ENCODE measurements at regions not wholly inside any gene's neighbourhood (a gene's known extent, or its start where the extent isn't known, plus 50 kb on each side); places are given as distances from the start of the nearest gene placed in this dataset.

DNA sequence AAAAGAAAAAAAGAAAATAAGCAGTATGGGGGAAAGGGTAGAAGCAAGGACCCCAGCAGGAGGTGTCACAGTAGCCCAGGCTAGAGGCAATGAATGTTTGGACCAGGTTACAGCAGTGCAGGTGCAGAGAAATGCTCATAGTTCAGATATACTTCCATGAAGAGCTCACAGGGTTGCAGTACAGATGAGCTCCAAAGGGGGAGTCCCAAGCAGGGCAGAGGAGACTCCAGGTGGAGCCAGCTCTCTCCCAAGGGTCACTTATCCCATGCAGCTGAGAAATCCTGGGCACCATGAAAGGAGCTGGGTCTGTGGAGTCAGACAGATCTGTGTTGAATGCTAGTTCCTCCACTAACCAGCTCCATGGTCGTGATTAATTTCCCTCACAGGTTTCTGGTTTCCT lies 174.9 kb downstream of the C7orf25 start:
- RAD21 ChIA-PET (ENCODE audit: low non-redundant PET in 1 of 2, low total read pairs in 2 of 2, uncharacterized antibody in 2 of 2, unreplicated experiment in 2 of 2): no interaction called here
- no peaks in the 10 kb centered on the region for H3K79me2 ChIP-seq (ENCODE audit: insufficient read depth, low read length)
- TF ChIP-seq ELF1 (IDR thresholded peaks at IDR 0.05; ENCODE audit: borderline replicate concordance, low read depth): no peak
- TF ChIP-seq, protein P1, sequence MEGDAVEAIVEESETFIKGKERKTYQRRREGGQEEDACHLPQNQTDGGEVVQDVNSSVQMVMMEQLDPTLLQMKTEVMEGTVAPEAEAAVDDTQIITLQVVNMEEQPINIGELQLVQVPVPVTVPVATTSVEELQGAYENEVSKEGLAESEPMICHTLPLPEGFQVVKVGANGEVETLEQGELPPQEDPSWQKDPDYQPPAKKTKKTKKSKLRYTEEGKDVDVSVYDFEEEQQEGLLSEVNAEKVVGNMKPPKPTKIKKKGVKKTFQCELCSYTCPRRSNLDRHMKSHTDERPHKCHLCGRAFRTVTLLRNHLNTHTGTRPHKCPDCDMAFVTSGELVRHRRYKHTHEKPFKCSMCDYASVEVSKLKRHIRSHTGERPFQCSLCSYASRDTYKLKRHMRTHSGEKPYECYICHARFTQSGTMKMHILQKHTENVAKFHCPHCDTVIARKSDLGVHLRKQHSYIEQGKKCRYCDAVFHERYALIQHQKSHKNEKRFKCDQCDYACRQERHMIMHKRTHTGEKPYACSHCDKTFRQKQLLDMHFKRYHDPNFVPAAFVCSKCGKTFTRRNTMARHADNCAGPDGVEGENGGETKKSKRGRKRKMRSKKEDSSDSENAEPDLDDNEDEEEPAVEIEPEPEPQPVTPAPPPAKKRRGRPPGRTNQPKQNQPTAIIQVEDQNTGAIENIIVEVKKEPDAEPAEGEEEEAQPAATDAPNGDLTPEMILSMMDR (IDR thresholded peaks at IDR 0.05 in 2 of 3, conservative IDR thresholded peaks at IDR 0.05 in 1 of 3; ENCODE audit: borderline replicate concordance in 1 of 3, insufficient read depth in 1 of 3, low read depth in 2 of 3, low read length in 2 of 3): peak in 2 of 3 experiments; percentile 5 to 28; a peak in 2 of 6 replicates
- H3K9ac ChIP-seq (ENCODE audit: low read length): no peak overlapping the region
- no peak overlapping the region for H3K4me2 ChIP-seq (ENCODE audit: low read length)
- CTCF ChIA-PET: interaction anchor here (0.7 to 1.1 kb wide), 2 partner anchors 8 to 796 kb away, joined by 3 to 6 read pairs; no protein-coding TSS in a partner anchor
- no peak overlapping the region for H3K4me3 ChIP-seq (replicated peaks in 1 of 2; ENCODE audit: low read depth in 1 of 2, low read length in 2 of 2)
- DNase-seq (ENCODE audit: low read depth, low spot score): no peak
- no peaks in the 10 kb centered on the region for H3K36me3 ChIP-seq (ENCODE audit: control insufficient read depth in 1 of 2, insufficient read depth in 2 of 2, low read length in 2 of 2)
- no peaks in the 10 kb centered on the region for H3K9me2 ChIP-seq (ENCODE audit: insufficient read depth)
- intact Hi-C loops (cut with micrococcal nuclease): no loop called here
- H4K20me1 ChIP-seq (ENCODE audit: insufficient read depth): no peaks in the 10 kb centered on the region
- POLR2A ChIA-PET: no interaction called here
- H3K4me1 ChIP-seq (ENCODE audit: control insufficient read depth in 1 of 2, insufficient read depth in 2 of 2, low read length in 2 of 2): no peaks in the 10 kb centered on the region
- H3K27ac ChIP-seq (ENCODE audit: low read depth, low read length): no peak overlapping the region
- no TSS peak for BruUV-seq (replicated peaks)
- H3K9me3 ChIP-seq (ENCODE audit: control insufficient read depth in 1 of 2, insufficient read depth in 1 of 2, low read depth in 1 of 2, low read length in 2 of 2): no peaks in the 10 kb centered on the region
- peak; percentile 73 for ATAC-seq
- no peaks in the 10 kb centered on the region; the same call in 1 of the 2 replicates for H3K27me3 ChIP-seq (ENCODE audit: insufficient read depth, low read length)
- H2AFZ ChIP-seq (ENCODE audit: low read depth, low read length, poor library complexity, severe bottlenecking): no peak overlapping the region

DNA sequence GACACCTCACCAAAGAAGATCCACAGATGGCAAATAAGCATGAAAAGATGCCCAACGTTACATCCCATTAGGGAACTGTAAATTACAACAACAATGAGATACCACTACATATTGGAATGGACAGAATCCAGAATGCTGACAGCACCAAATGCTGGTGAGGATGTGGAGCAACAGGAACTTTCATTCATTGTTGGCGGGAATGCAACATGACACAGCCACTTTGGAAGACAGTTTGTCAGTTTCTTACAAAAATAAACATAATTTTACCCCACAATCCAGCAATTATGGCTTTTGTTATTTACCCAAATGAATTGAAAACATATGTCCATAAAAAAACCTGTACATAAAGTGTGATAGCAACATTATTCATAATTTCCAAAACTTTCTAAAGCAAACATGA lies 176.8 kb downstream of the C7orf25 start:
- H3K9me3 ChIP-seq (ENCODE audit: control insufficient read depth in 1 of 2, insufficient read depth in 1 of 2, low read depth in 1 of 2, low read length in 2 of 2): no peaks in the 10 kb centered on the region
- no peaks in the 10 kb centered on the region for H4K20me1 ChIP-seq (ENCODE audit: insufficient read depth)
- ATAC-seq (no peak), DNase-seq (ENCODE audit: low read depth, low spot score) (no peak)
- H3K4me1 ChIP-seq (ENCODE audit: control insufficient read depth in 1 of 2, insufficient read depth in 2 of 2, low read length in 2 of 2): no peaks in the 10 kb centered on the region
- POLR2A ChIA-PET: no interaction called here
- TF ChIP-seq YY1 (IDR thresholded peaks at IDR 0.05; ENCODE audit: extremely low read depth, insufficient replicate concordance, low read depth, low read length) (no peak), ZNF274 (IDR thresholded peaks at IDR 0.05; ENCODE audit: low read depth, low read length) (no peak), EZH2 (IDR thresholded peaks at IDR 0.05) (no peak)
- CTCF ChIA-PET: no interaction called here
- no peaks in the 10 kb centered on the region; the same call in 1 of the 2 replicates for H3K27me3 ChIP-seq (ENCODE audit: insufficient read depth, low read length)
- no peak overlapping the region for H3K4me3 ChIP-seq (replicated peaks in 1 of 2; ENCODE audit: low read depth in 1 of 2, low read length in 2 of 2)
- no TSS peak for BruUV-seq (replicated peaks)
- no peaks in the 10 kb centered on the region for H3K9me2 ChIP-seq (ENCODE audit: insufficient read depth)
- no peak overlapping the region for H2AFZ ChIP-seq (ENCODE audit: low read depth, low read length, poor library complexity, severe bottlenecking)
- H3K9ac ChIP-seq (ENCODE audit: low read length): no peak overlapping the region
- H3K79me2 ChIP-seq (ENCODE audit: insufficient read depth, low read length): no peaks in the 10 kb centered on the region
- no peak overlapping the region for H3K27ac ChIP-seq (ENCODE audit: low read depth, low read length)
- H3K36me3 ChIP-seq (ENCODE audit: control insufficient read depth in 1 of 2, insufficient read depth in 2 of 2, low read length in 2 of 2): no peaks in the 10 kb centered on the region
- RAD21 ChIA-PET (ENCODE audit: low non-redundant PET in 1 of 2, low total read pairs in 2 of 2, uncharacterized antibody in 2 of 2, unreplicated experiment in 2 of 2): no interaction called here
- intact Hi-C loops (cut with micrococcal nuclease): no loop called here
- H3K4me2 ChIP-seq (ENCODE audit: low read length): no peak overlapping the region
